ENCODE measurements at regions not wholly inside any gene's neighbourhood (a gene's known extent, or its start where the extent isn't known, plus 50 kb on each side); places are given as distances from the start of the nearest gene placed in this dataset.
"Not testable (repeated sequence)": the region's sequence is repeated elsewhere in the genome, so short reads cannot be mapped to it uniquely, and the experiment has no call there.

DNA sequence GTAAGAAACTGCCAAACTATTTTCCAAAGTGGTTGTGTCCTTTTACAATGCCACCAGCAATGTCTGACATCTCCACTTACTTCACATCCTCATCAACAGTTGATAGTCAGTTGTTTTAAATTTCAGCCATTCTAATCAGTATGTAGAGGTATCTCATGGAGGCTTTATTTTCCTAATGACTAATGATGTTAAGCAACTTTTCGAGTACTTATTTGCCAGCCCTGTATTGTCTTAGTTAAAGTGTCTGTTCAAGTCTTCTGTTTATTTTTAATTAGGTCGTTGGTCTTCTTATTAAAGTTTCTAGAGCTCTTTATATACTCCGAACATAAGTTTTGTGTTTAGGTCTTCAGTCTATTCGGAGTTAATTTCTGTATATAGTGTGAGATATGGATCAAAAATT, 54.9 kb upstream of the NBPF12 start:
- not testable (repeated sequence) for H3K4me3 ChIP-seq

DNA sequence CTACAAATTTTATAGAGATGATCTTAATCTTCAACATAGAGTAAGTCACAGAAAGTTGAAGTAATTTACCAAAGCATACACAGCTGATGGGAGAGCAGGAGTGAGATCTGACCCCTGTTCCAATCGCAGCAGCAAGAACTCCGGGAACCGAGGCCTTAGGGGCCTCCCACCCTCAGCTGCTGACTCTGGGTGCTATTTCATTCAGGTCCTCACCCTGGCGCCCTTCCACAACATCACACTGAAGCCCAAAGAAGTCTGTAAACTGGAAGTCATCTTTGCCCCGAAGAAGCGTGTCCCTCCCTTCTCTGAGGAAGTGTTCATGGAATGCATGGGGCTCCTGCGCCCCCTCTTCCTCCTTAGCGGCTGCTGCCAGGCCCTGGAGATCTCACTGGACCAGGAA, 57.0 kb upstream of the NBPF12 start:
- DNase-seq (ENCODE audit: low spot score); H3K4me1 ChIP-seq (replicated peaks); H3K36me3 ChIP-seq; H3K27ac ChIP-seq; intact Hi-C loops (cut with DNase I); H3K27me3 ChIP-seq (replicated peaks; ENCODE audit: insufficient read depth); H3K9me3 ChIP-seq; H3K4me3 ChIP-seq: not testable (repeated sequence)
- no CpG with 5 or more reads among the region's 8 CpGs for WGBS

More for the DNA sequence above, 54.9 kb upstream of the NBPF12 start:
- H3K4me1 ChIP-seq (replicated peaks); intact Hi-C loops (cut with DNase I); H3K9me3 ChIP-seq; DNase-seq (ENCODE audit: low spot score); H3K27me3 ChIP-seq (replicated peaks; ENCODE audit: insufficient read depth); H3K27ac ChIP-seq; H3K36me3 ChIP-seq: not testable (repeated sequence)
- WGBS, result 71% methylated on average over 4 of the region's 4 CpGs

DNA sequence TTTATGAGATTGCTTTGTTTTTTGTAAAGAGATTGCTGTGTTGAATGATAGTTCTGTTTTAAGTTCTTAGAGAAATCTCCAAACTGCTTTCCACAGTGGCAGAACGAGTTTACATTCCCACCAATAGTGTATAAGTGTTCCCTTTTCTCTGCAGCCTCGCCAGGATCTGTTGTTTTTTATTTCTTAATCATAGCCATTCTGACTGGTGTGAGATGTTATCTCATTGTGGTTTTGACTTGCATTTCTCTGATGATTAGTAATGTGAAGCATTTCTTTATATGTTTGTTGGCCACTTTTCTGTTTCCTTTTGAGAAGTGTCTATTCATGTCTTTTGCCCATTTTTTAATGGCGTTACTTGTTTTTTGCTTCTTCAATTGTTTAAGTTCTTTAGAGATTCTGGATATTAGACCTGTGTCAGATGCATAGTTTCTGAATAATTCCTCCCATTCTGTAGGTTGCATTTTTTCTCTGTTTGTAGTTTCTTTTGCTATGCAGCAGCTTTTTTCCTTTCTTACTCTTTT, 74.3 kb upstream of the NBPF12 start:
- H3K4me3 ChIP-seq; H3K27me3 ChIP-seq (replicated peaks; ENCODE audit: insufficient read depth); H3K4me1 ChIP-seq (replicated peaks); H3K9me3 ChIP-seq; H3K27ac ChIP-seq; H3K36me3 ChIP-seq; intact Hi-C loops (cut with DNase I); DNase-seq (ENCODE audit: low spot score): not testable (repeated sequence)
- WGBS, result 61% methylated on average over 3 of the region's 3 CpGs

DNA sequence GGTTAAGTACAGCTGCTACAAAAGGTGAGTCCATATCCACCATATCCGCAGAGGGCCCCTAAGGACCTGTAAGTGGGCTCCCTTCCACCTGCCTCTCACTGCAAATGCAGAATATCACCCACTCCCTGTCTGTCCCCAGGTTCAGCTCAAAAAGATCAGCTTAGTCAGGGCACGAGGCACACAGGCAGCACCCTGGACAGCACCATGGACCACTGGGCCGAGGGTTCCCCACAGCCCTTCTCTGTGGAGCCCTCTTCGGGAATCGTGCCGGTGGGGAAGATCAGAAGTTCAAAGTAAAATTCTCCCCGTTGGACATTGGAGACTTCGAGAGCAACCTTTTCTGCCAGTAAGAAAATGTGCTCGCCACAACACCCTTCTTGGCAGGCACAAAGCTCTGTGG, 85.0 kb upstream of the NBPF12 start:
- H3K36me3 ChIP-seq; H3K4me3 ChIP-seq; DNase-seq (ENCODE audit: low spot score); H3K27ac ChIP-seq; H3K9me3 ChIP-seq; H3K4me1 ChIP-seq (replicated peaks); H3K27me3 ChIP-seq (replicated peaks; ENCODE audit: insufficient read depth); intact Hi-C loops (cut with DNase I): not testable (repeated sequence)
- 68% methylated on average over 8 of the region's 9 CpGs for WGBS

DNA sequence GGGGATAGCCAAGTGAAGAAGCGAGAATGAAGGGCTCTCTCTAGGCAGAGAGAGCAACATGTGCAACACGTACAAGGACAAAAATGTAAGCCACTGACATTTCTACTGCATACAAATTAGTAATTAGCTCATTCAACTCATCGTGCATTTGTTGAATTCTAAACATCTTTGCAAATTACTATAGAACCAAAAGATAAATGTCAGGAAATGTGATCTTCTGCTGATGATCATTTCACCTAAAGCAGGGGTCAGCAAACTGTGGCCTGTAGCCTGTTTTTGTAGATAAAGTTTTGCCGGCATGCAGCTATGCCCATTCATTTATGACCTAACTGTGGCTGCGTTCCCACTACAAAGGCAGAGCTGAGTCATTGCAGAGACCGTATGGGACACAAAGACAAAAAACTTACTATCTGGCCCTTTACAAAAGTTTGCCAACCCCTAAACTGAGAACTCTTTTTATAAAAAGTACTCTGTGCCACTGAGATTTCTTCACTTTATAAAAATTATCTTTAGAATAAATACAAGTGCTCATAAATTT, 87.7 kb upstream of the NBPF12 start:
- DNase-seq (ENCODE audit: low spot score); H3K4me3 ChIP-seq; H3K4me1 ChIP-seq (replicated peaks); H3K27me3 ChIP-seq (replicated peaks; ENCODE audit: insufficient read depth); H3K9me3 ChIP-seq; H3K36me3 ChIP-seq; H3K27ac ChIP-seq; intact Hi-C loops (cut with DNase I): not testable (repeated sequence)
- 43% methylated on average over 6 of the region's 6 CpGs for WGBS

DNA sequence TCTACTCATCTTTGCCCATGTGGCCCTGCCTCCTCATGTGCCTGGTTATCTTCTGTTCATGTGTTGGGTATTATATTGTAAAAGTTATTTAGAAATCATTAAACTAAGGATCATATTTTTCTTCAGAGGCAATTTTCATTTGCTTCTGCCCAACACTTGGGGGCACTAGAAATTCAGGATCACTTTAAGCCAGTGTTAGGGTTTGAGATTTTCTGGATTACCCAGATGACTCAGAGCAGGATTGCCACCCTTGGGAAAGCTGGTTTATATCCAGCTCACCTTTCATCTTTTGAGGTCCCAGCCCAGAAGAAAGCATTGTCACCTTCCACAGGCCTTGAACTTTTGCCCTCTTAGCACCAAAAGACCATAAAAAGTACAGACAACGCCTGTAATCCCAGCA, 99.4 kb upstream of the NBPF12 start:
- H3K4me3 ChIP-seq; DNase-seq (ENCODE audit: low spot score); H3K9me3 ChIP-seq; intact Hi-C loops (cut with DNase I); H3K36me3 ChIP-seq; H3K27me3 ChIP-seq (replicated peaks; ENCODE audit: insufficient read depth); H3K27ac ChIP-seq; H3K4me1 ChIP-seq (replicated peaks): not testable (repeated sequence)
- no CpG with 5 or more reads among the region's 1 CpG for WGBS

DNA sequence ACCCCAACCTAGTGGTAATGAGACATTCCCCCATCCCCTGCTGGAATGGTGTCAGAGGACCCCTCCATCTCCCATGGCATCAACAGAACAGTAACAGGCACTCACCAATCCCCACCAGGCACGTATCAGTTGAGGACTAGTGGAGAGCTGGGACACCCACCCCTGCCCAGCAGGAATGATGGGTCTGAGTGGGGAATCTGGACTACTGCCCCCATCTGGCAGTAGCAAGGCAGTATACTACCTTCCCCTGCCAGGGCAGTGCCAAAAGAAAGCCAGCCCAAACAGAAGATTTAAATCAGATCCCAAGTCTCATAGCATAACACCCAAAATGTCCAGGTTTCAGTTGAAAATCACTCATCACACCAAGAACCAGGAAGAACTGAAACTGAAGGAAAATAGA, 111.2 kb upstream of the NBPF12 start:
- H3K4me3 ChIP-seq; H3K4me1 ChIP-seq (replicated peaks); H3K27ac ChIP-seq; DNase-seq (ENCODE audit: low spot score); H3K9me3 ChIP-seq; H3K27me3 ChIP-seq (replicated peaks; ENCODE audit: insufficient read depth); intact Hi-C loops (cut with DNase I); H3K36me3 ChIP-seq: not testable (repeated sequence)
- no CpG with 5 or more reads among the region's 1 CpG for WGBS

DNA sequence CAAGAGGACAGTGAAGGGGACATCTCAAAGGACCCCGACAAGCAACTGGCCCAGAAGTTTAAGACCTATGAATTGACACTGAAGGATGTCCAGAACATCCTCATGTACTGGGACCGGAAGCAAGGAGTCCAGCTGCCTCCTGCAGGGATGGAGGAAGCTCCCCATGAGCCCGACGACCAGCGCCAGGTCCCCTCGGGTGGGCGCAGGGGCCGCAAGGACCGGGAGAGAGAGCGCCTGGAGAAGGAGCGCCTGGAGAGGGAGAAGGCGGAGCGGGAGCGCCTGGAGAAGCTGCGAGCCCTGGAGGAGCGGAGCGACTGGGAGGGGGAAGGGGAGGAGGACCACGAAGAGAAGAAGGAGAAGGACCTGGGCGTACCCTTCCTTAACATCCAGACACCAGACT, 143.9 kb upstream of the NBPF12 start:
- H3K4me1 ChIP-seq (replicated peaks); H3K4me3 ChIP-seq; H3K27ac ChIP-seq; H3K27me3 ChIP-seq (replicated peaks; ENCODE audit: insufficient read depth); H3K36me3 ChIP-seq; DNase-seq (ENCODE audit: low spot score); intact Hi-C loops (cut with DNase I); H3K9me3 ChIP-seq: not testable (repeated sequence)
- WGBS, result 94% methylated on average over 19 of the region's 19 CpGs

DNA sequence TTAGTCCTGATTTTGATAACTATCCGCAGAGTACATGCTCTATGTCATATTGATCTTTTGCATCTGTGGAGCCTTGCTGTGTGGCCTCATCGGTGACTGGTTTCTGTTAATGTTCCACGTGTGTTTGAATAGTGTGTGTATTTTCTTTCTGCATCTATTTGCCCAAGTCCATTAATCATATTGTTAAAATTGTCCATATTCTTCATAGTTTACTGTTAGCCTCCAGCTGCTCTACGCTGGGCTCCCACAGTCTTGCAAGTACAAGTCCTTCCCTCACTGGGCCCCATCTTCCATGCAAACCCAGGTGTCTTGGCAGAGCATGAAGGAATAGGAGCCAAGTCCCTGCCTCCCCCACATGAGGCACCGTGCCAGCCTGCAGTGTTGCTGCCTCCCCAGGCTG, 145.4 kb upstream of the NBPF12 start:
- H3K4me3 ChIP-seq; H3K36me3 ChIP-seq; H3K27me3 ChIP-seq (replicated peaks; ENCODE audit: insufficient read depth); H3K9me3 ChIP-seq; H3K27ac ChIP-seq; H3K4me1 ChIP-seq (replicated peaks); intact Hi-C loops (cut with DNase I): not testable (repeated sequence)
- TF ChIP-seq POLR2AphosphoS5 (IDR thresholded peaks at IDR 0.05), result peak; percentile 45
- 34% methylated on average over 4 of the region's 5 CpGs for WGBS
- peak; percentile 28 for DNase-seq (ENCODE audit: low spot score)

DNA sequence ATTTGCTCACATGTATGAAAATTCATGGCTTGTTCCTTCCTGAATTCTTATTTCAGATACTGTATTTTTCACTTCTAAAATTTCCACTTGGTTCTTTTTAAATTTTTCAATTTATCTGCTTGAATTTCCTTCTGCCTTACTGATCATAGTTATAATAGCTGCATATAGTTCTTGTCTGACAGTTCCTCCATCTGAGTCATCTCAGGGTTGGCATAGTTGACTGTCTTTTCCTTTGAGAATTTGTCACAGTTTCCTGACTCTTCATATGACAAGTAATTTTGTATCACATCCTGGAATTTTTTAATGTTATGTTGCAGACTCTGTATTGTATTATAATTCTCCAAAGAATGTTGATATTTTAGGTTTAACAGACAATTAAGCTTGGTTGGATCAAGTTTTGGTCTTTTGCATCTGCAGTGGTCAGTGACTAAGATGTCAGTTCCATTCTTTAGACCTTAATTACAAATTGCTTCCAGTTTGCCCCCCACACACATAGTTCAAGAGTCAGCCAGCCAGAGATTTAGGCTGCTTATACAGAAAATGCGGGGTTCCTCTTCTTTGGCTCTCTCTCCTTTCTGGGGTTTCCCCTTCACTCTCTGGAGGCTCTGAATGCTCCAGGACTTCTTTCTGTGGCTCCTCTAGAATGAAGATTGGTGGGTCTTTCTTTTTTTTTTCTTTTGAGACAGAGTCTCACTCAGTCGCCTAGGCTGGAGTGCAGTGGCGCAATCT, 153.7 kb upstream of the NBPF12 start:
- 98% methylated on average over 3 of the region's 3 CpGs for WGBS
- H3K9me3 ChIP-seq; H3K4me1 ChIP-seq (replicated peaks); intact Hi-C loops (cut with DNase I); H3K4me3 ChIP-seq; H3K27ac ChIP-seq; H3K36me3 ChIP-seq; DNase-seq (ENCODE audit: low spot score); H3K27me3 ChIP-seq (replicated peaks; ENCODE audit: insufficient read depth): not testable (repeated sequence)

DNA sequence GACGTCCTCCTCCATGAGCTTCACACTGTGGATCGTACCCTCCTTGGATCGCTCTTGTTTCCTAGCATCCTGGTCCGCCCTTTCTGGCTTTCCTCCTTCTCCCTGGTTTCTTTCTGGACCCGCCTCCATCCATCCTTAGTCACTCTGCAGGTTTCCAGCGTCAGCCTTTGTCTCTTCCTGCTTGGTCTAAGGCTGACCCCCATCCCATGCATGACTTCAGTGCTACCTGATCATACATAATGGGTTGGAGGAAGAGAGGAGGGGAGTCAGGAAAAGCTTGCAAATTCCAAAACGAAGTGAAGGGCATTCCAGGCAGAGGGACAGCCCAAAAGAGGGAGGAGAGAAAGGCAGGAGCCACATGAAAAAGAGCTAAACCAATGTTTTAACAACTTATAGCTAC, 156.9 kb upstream of the NBPF12 start:
- H3K27me3 ChIP-seq (replicated peaks; ENCODE audit: insufficient read depth); H3K4me1 ChIP-seq (replicated peaks); H3K36me3 ChIP-seq; H3K4me3 ChIP-seq; H3K9me3 ChIP-seq; intact Hi-C loops (cut with DNase I); H3K27ac ChIP-seq; DNase-seq (ENCODE audit: low spot score): not testable (repeated sequence)
- WGBS, result 78% methylated on average over 7 of the region's 7 CpGs

DNA sequence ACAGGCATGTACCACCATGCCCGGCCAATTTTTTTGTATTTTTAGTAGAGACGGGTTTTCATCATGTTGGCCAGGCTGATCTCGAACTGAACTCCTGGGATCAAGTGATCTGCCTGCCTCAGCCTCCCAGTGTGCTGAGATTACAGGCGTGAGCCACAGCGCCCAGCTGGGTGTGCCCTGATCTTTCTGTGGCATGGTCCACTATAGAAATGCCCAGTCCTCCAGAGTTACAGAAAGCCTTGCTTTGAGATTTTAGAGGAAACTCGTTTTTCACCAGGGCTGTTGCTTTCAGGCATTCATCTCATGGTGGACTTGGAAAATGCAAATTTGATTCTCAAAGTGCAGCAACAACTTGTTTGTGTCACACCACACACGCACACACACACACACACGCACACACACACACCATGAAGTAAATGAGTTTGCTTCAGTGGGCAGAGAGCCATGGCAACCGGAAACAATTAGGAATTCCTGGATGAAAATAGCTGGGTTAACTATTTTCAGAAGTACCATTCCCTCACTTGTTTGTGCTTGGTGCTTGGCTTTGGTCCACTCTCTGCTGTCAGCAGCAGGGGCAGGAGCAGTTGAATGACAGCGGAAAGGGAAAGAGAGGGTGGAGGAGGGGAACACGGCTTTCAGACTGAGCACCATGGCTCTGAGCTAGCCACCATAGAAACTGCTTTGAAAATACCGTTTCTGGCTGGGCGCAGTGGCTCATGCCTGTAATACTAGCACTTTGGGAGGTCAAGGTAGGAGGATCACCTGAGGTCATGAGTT, 160.1 kb upstream of the NBPF12 start:
- H3K4me1 ChIP-seq (replicated peaks); DNase-seq (ENCODE audit: low spot score); H3K27ac ChIP-seq; H3K27me3 ChIP-seq (replicated peaks; ENCODE audit: insufficient read depth); H3K36me3 ChIP-seq; H3K9me3 ChIP-seq; H3K4me3 ChIP-seq; intact Hi-C loops (cut with DNase I): not testable (repeated sequence)
- WGBS, result 20% methylated on average over 5 of the region's 13 CpGs
